ENCODE measurements at regions not wholly inside any gene's neighbourhood (a gene's known extent, or its start where the extent isn't known, plus 50 kb on each side); places are given as distances from the start of the nearest gene placed in this dataset.

- DNase-seq (ENCODE audit: low spot score in 2 of 2), result no peak
- intact Hi-C loops (cut with DNase I; ENCODE audit: low total_unique reads), result no loop called here
- H3K4me3 ChIP-seq (ENCODE audit: low read depth, poor library complexity, severe bottlenecking), result no peak overlapping the region
- TF ChIP-seq CTCF (IDR thresholded peaks at IDR 0.05) (no peak), POLR2A (IDR thresholded peaks at IDR 0.05) (no peak)
Observed at GRCh38 chr4:149993030-149993429, 85.2 kb upstream of the DCLK2 start.

- no peak for TF ChIP-seq POLR2A (IDR thresholded peaks at IDR 0.05)
- WGBS, 2 donors, result 83% methylated on average over 1 of the region's 1 CpG; no CpG with 5 or more reads in 1 of the 2 donors
- H3K4me3 ChIP-seq (ENCODE audit: low read depth, poor library complexity, severe bottlenecking), result no peak overlapping the region
- intact Hi-C loops (cut with DNase I; ENCODE audit: low total_unique reads), result no loop called here
- no peak for DNase-seq (ENCODE audit: low spot score in 2 of 2)
Observed at GRCh38 chr4:149995134-149995756, 83.0 kb upstream of the DCLK2 start.

- no peak overlapping the region for H3K4me3 ChIP-seq (ENCODE audit: low read depth, poor library complexity, severe bottlenecking)
- DNase-seq (ENCODE audit: low spot score in 2 of 2), result no peak
- TF ChIP-seq POLR2A (IDR thresholded peaks at IDR 0.05) (no peak), CTCF (IDR thresholded peaks at IDR 0.05) (no peak)
- intact Hi-C loops (cut with DNase I; ENCODE audit: low total_unique reads), result no loop called here
- WGBS, 2 donors, result 38 to 46% methylated on average over 4 of the region's 4 CpGs
Observed at GRCh38 chr4:149997881-149998421, 80.3 kb upstream of the DCLK2 start.

- intact Hi-C loops (cut with DNase I; ENCODE audit: low total_unique reads), result no loop called here
- no peak for TF ChIP-seq CTCF (IDR thresholded peaks at IDR 0.05)
- no peak for TF ChIP-seq POLR2A (IDR thresholded peaks at IDR 0.05)
- WGBS, 2 donors, result 13 to 16% methylated on average over 3 of the region's 3 CpGs
- H3K4me3 ChIP-seq (ENCODE audit: low read depth, poor library complexity, severe bottlenecking), result no peak overlapping the region
- DNase-seq (ENCODE audit: low spot score in 2 of 2), result no peak
Observed at GRCh38 chr4:149999485-150000074, 78.7 kb upstream of the DCLK2 start.

GRCh38 chr4:150001815-150002214, 76.4 kb upstream of the DCLK2 start:
- TF ChIP-seq POLR2A (IDR thresholded peaks at IDR 0.05), result no peak
- TF ChIP-seq CTCF (IDR thresholded peaks at IDR 0.05), result no peak
- intact Hi-C loops (cut with DNase I; ENCODE audit: low total_unique reads), result no loop called here
- 94 to 95% methylated on average over 5 of the region's 5 CpGs for WGBS, 2 donors
- H3K4me3 ChIP-seq (ENCODE audit: low read depth, poor library complexity, severe bottlenecking), result no peak overlapping the region
- no peak for DNase-seq (ENCODE audit: low spot score in 2 of 2)

- intact Hi-C loops (cut with DNase I; ENCODE audit: low total_unique reads), result no loop called here
- no peak for DNase-seq (ENCODE audit: low spot score in 2 of 2)
- TF ChIP-seq CTCF (IDR thresholded peaks at IDR 0.05) (no peak), POLR2A (IDR thresholded peaks at IDR 0.05) (no peak)
- H3K4me3 ChIP-seq (ENCODE audit: low read depth, poor library complexity, severe bottlenecking), result no peak overlapping the region
Observed at GRCh38 chr4:150002561-150002960, 75.7 kb upstream of the DCLK2 start.
